Stimulated activated memory B cell treated with anti-CD40 and anti-IgM and Interleukin-4, amounts not matched to agents 10 μg/mL and 1 μg/mL and 100 μg/mL, for 72 hours (primary cell): ENCODE measurements at regions not wholly inside any gene's neighbourhood (a gene's known extent, or its start where the extent isn't known, plus 50 kb on each side); places are given as distances from the start of the nearest gene placed in this dataset.
A peak's percentile ranks its signal among the peaks of the same experiment; 100 is the strongest.

Experiments
- ATAC-seq: fragments of 150-1000 bp; cut with Tn5 transposase; 2 replicates; pipeline ENCODE4 v1.10.0; 2021
- H3K27ac Mint-ChIP-seq: one replicate; pipeline ENCODE4 v1.8.0; 2022; ENCODE audit warnings: mild to moderate bottlenecking, mixed read lengths
- H3K27me3 Mint-ChIP-seq: one replicate; pipeline ENCODE4 v1.8.0; 2022; ENCODE audit warnings: mixed read lengths
- H3K36me3 Mint-ChIP-seq: one replicate; pipeline ENCODE4 v1.8.0; 2022; ENCODE audit warnings: mixed read lengths
- H3K4me1 Mint-ChIP-seq: one replicate; pipeline ENCODE4 v1.8.0; 2022; ENCODE audit warnings: mixed read lengths
- H3K4me3 Mint-ChIP-seq: one replicate; pipeline ENCODE4 v1.8.0; 2022; ENCODE audit warnings: mild to moderate bottlenecking, moderate library complexity, mixed read lengths
- H3K9me3 Mint-ChIP-seq: one replicate; pipeline ENCODE4 v1.8.0; 2022; ENCODE audit warnings: mixed read lengths

- Mint-ChIP-seq H3K27me3 (no peaks in the 10 kb centered on the region), H3K9me3 (no peaks in the 10 kb centered on the region), H3K27ac (no peak overlapping the region), H3K4me3 (no peak overlapping the region), H3K36me3 (no peaks in the 10 kb centered on the region), H3K4me1 (no peaks in the 10 kb centered on the region)
- ATAC-seq: no peak
Observed at GRCh38 chr3:157938154-157938779, 168.0 kb downstream of the SHOX2 start.

GRCh38 chr3:157931517-157931916, 174.7 kb downstream of the SHOX2 start:
- no peaks in the 10 kb centered on the region for H3K27me3 Mint-ChIP-seq

DNA sequence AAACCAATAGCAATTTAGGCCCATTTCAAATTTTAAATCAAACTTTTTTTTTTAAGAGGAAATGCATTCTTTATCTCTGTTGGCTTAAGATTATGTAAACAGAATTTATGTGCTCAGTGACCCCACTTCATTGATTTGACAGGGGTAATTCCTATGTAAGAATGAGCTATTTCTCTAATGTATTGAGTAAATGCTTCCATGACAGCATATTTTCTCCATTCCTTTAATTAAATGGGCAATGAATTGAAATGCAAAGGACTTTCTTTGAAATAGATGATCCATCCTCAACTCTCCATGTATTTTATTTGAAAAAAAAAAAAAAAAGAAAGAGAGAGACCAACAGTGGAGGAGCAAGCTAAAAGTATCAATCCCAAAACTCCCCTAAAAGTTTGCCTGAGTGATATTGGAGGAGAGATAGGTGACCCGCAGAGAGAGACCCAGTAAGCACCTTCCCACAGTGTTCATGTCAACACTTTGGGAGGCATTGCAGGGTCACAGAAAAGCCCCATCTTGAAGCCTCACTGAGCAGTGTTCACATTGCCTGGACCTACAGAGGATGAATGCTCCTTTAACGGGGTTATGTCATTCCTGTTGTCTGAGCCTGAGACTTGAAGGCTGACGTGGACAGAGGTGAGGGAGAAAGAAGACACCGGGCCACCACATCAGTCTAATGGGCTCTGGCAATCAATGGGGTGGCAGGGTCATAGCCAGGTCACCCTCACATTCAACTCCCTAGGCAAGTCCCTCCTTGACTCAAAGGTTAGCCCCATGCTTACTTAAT, 176.0 kb downstream of the SHOX2 start:
- Mint-ChIP-seq H3K4me3 (no peak overlapping the region), H3K4me1 (no peaks in the 10 kb centered on the region), H3K27me3 (no peaks in the 10 kb centered on the region), H3K27ac (no peak overlapping the region), H3K36me3 (no peaks in the 10 kb centered on the region), H3K9me3 (no peaks in the 10 kb centered on the region)
- no peak for ATAC-seq

More at GRCh38 chr3:157931517-157931916, 174.7 kb downstream of the SHOX2 start:
- Mint-ChIP-seq H3K27ac (no peak overlapping the region), H3K9me3 (no peaks in the 10 kb centered on the region), H3K4me1 (no peaks in the 10 kb centered on the region), H3K4me3 (no peak overlapping the region), H3K36me3 (no peaks in the 10 kb centered on the region)
- no peak for ATAC-seq

- Mint-ChIP-seq H3K4me1 (peaks cover 6% of the 10 kb centered on the region), H3K9me3 (no peaks in the 10 kb centered on the region), H3K36me3 (no peaks in the 10 kb centered on the region), H3K27me3 (no peaks in the 10 kb centered on the region), H3K27ac (no peak overlapping the region), H3K4me3 (no peak overlapping the region)
- no peak for ATAC-seq
Observed at GRCh38 chr3:157926822-157927221, 179.4 kb downstream of the SHOX2 start.

- Mint-ChIP-seq H3K4me1 (peaks cover 6% of the 10 kb centered on the region), H3K27ac (no peak overlapping the region), H3K4me3 (no peak overlapping the region), H3K27me3 (no peaks in the 10 kb centered on the region), H3K9me3 (no peaks in the 10 kb centered on the region), H3K36me3 (no peaks in the 10 kb centered on the region)
- peak; percentile 17 for ATAC-seq
Observed at GRCh38 chr3:157922614-157923013, 183.6 kb downstream of the SHOX2 start.

- Mint-ChIP-seq H3K9me3 (no peaks in the 10 kb centered on the region), H3K4me3 (no peak overlapping the region), H3K27me3 (no peaks in the 10 kb centered on the region), H3K27ac (no peak overlapping the region), H3K36me3 (no peaks in the 10 kb centered on the region), H3K4me1 (peaks cover 6% of the 10 kb centered on the region)
- no peak for ATAC-seq
Observed at GRCh38 chr3:157921811-157922210, 184.4 kb downstream of the SHOX2 start.

GRCh38 chr3:157920822-157921700, 185.2 kb downstream of the SHOX2 start:
- Mint-ChIP-seq H3K9me3 (no peaks in the 10 kb centered on the region), H3K27ac (no peak overlapping the region), H3K4me3 (no peak overlapping the region), H3K36me3 (no peaks in the 10 kb centered on the region), H3K4me1 (peaks cover 6% of the 10 kb centered on the region), H3K27me3 (no peaks in the 10 kb centered on the region)
- no peak for ATAC-seq

GRCh38 chr3:157919319-157919887, 186.8 kb downstream of the SHOX2 start:
- ATAC-seq: no peak
- H3K4me3 Mint-ChIP-seq: no peak overlapping the region
- H3K36me3 Mint-ChIP-seq: no peaks in the 10 kb centered on the region
- H3K27ac Mint-ChIP-seq: no peak overlapping the region
- peaks cover 6% of the 10 kb centered on the region for H3K4me1 Mint-ChIP-seq
- H3K27me3 Mint-ChIP-seq: no peaks in the 10 kb centered on the region
- no peaks in the 10 kb centered on the region for H3K9me3 Mint-ChIP-seq

DNA sequence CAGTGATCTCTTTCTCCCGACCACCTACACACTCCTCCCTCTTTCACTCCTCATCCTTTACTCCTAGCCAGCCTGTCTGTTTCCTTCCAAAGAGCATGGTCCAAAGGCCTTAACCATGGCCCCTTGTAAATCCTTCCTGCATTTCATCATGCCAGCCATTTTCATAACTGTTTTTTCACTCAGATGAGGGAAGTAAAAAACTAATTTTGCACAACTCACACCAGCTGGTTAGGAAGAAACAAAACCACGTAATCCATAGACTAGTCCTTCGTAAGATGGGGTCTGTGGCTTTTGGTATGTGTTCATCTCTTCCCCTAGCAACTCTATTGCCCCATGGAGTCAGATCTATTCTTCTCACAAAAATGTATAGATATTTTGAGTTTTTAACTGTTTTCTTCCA, 187.8 kb downstream of the SHOX2 start:
- Mint-ChIP-seq H3K36me3 (no peaks in the 10 kb centered on the region), H3K27me3 (no peaks in the 10 kb centered on the region), H3K27ac (no peak overlapping the region), H3K4me1 (peaks cover 6% of the 10 kb centered on the region), H3K9me3 (no peaks in the 10 kb centered on the region), H3K4me3 (no peak overlapping the region)
- ATAC-seq: no peak

DNA sequence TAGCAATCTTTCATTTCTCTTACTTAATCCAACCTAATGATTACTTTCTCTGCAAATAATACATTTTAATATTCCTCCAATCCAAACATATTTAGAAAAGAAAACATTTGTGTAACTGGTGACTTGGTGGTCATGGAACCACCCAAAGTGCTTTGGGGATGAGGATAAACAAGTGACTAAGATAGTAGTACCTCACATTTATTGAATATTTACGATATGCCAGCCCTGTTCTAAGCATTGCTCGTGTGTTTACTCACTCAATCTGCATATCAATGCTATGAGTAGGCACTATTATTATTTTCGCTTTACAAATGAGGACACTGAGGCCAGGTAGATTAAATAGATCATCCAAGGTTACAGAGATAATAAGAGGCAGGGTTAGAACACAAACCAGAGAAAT, 189.5 kb downstream of the SHOX2 start:
- Mint-ChIP-seq H3K4me3 (no peak overlapping the region), H3K27ac (no peak overlapping the region), H3K4me1 (no peaks in the 10 kb centered on the region), H3K9me3 (no peaks in the 10 kb centered on the region), H3K36me3 (no peaks in the 10 kb centered on the region), H3K27me3 (no peaks in the 10 kb centered on the region)
- no peak for ATAC-seq

DNA sequence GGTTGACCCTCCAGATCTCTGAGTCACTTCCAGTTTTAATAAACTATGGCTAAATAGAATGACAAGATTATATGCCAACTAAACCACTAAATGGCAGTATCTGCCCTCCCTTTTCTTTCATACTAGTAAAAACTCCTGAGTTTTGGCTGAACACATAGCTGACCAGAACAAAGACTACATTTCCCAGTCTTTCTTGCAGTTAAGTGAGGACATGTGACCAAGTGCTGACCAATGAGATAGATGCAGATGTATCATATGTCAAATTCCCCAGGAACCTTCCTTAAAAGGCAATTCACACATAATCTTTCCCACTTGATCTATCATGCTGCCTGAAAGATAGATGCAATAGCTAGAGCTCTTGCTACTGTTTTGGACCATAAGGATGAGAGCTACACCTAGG, 191.3 kb downstream of the SHOX2 start:
- Mint-ChIP-seq H3K36me3 (no peaks in the 10 kb centered on the region), H3K4me3 (no peak overlapping the region), H3K27me3 (no peaks in the 10 kb centered on the region), H3K27ac (no peak overlapping the region), H3K9me3 (no peaks in the 10 kb centered on the region), H3K4me1 (no peaks in the 10 kb centered on the region)
- ATAC-seq: no peak

DNA sequence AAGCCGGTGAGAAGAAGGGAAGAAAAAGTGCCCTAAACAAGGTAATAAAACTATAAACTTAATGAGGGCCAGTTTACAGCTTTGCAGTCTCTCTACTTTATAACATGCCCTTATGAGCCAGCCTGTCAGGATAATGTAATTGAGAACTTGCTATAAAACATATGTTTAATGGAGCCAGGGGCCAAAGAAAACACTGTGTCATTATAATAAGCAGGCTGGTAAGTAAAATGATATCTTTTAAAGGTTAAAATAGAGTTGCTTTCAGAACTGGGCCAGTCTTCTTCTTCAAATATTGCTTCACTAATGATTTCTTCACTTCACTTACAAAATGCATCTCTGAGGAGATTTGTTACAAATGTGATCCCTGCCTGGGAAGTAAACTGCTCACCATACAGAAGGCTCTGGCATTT, 192.5 kb downstream of the SHOX2 start:
- H3K4me1 Mint-ChIP-seq: no peaks in the 10 kb centered on the region
- no peaks in the 10 kb centered on the region for H3K36me3 Mint-ChIP-seq
- no peaks in the 10 kb centered on the region for H3K27me3 Mint-ChIP-seq
- H3K27ac Mint-ChIP-seq: no peak overlapping the region
- ATAC-seq: no peak
- no peak overlapping the region for H3K4me3 Mint-ChIP-seq
- H3K9me3 Mint-ChIP-seq: peaks cover 1% of the 10 kb centered on the region

DNA sequence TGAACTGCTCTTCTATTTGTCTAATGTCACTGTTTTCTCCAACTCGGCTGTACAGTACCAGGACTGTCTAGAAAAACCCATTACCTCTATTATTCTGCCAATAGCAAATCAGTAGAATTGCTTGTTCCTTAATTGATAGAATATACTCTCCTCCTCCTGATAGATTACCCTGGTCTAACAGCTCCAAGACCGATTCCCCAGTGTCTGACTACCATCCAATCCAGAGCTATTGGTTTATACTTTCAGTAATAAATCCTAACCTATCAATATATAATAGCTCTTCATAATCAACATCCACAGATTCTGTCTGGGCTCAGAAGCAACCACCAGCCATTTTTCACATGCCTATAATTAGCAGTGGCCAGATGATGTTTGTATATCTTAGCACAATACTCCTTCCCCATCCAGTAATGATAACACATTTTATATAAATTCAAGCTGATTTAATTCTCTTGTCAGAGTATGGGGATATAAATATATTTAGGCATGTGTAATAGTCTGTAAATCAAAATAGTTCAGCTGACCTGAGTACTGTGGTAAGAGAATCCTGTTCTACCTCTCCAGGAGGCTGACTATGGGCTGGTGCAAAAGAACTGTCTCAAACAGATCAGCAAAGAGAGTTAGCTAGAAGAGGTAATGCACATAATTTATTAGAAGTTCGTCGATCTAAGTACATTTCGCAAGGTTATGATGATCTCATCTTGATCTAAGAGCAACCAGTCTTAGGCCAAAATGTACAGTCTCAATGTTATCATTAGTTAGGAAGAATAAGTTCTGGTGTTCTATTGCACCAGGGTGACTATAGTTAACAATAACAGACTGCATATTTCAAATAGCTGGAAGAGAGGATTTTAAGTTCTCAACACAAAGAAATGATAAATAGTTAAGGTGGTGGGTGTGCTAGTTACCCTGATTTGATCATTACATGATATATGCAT, 193.4 kb downstream of the SHOX2 start:
- H3K4me3 Mint-ChIP-seq: no peak overlapping the region
- H3K9me3 Mint-ChIP-seq: peaks cover 3% of the 10 kb centered on the region
- H3K27ac Mint-ChIP-seq: no peak overlapping the region
- H3K36me3 Mint-ChIP-seq: no peaks in the 10 kb centered on the region
- H3K27me3 Mint-ChIP-seq: no peaks in the 10 kb centered on the region
- ATAC-seq: no peak
- H3K4me1 Mint-ChIP-seq: no peaks in the 10 kb centered on the region

DNA sequence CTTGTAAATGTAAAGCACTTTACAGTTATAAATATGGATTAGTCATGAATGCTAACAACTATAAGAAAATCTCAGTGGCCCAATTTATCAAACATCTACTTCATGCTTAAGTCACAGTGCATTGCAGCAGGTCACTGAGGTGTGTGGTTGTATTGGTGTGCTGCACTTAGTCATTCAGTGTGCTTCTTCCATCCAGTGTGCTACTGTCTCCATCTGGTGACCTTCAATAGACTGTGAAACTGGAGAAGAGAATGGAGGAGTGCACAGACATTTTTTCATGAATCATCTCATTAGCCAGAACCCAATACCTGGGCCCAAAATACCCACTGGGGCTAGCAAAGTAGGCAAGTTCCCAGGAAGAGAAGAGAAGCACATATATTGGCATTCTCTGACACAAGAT, 199.6 kb downstream of the SHOX2 start:
- Mint-ChIP-seq H3K9me3 (peaks cover 14% of the 10 kb centered on the region), H3K36me3 (no peaks in the 10 kb centered on the region), H3K4me3 (no peak overlapping the region)

More for the DNA sequence above, 199.6 kb downstream of the SHOX2 start:
- Mint-ChIP-seq H3K27me3 (no peaks in the 10 kb centered on the region), H3K4me1 (no peaks in the 10 kb centered on the region), H3K27ac (no peak overlapping the region)
- no peak for ATAC-seq
